ENCODE measurements at regions not wholly inside any gene's neighbourhood (a gene's known extent, or its start where the extent isn't known, plus 50 kb on each side); places are given as distances from the start of the nearest gene placed in this dataset.

GRCh38 chr3:178244733-178245709, 291.2 kb upstream of the KCNMB2 start:
- DNase-seq (ENCODE audit: low read depth in 2 of 2) = no peak

DNA sequence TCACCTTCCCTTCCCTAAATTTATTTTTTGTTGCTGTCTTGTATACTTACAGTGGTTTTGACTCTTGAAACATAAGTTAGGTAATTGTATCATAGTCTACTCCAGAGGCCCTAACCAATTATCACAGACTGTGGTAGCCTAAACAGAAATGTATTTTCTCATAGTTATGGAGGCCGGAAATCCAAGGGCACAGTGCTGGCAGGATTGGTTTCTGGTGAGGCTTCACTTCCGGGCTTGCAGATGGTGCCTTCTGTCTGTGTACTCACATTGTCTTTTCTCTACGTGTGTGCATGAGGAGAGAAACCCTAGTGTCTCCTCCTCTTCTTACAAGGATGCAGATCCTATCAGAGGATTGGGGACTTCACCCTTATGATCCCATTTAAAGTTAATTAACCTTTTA, 290.2 kb upstream of the KCNMB2 start:
- DNase-seq (ENCODE audit: low read depth in 2 of 2) = no peak

DNA sequence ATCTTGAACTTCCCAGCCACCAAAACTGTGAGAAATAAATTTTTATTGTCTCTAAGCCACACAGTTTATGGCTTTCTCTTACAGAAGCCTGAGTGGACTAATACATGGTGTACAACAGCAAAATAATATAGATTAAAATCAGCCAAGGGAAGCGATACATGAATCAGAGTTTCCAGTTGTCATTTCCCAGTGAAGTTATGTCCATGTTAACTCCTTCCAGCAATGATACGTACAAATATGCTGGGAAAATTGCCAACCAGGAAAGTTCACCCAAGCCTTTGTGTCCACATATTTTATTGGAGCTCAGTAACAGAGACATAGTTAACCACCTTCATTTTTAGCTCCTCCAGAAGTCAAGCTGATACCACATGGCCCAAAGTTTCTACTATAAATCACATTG, 280.9 kb upstream of the KCNMB2 start:
- DNase-seq (ENCODE audit: low read depth in 2 of 2) = no peak

- no peak for DNase-seq (ENCODE audit: low read depth in 2 of 2)
Observed at GRCh38 chr3:178257491-178257890, 278.7 kb upstream of the KCNMB2 start.

DNA sequence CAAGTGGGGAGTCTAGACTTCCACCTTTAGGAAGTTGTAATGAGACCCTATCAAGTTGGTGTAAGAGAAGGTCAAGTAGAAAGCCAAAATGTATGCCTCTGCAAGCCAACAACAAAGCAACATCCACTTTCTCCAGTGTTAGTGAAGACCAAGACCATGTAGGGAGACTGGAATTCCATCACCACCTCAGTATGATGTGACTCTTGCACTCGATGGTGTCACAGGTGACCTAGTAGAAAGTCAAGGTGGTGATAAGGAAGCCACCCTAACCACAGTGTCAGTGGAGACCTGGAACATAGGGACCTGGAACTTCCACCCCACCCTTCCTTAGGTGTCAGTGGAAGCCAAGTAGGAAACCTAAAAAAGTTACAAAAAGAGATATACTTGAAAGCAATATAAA, 278.1 kb upstream of the KCNMB2 start:
- no peak for DNase-seq (ENCODE audit: low read depth in 2 of 2)

DNA sequence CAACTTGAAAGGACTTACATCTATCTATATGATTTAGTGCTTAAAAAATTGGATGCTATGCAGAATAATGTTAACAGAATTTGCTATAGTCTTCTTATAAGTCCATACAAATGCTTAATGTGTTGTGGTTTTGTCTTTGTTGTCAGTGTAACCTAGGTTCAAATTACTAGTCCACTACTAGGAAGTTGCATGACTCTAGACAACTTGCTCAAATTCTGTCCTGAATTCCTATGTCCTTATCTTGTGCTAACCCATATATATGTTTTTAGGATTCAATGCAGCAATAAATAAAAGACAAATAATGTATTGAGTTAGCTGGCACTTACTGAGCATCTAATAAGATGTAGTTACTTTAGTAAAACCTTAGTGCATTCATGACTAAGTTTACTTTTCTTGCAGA, 276.5 kb upstream of the KCNMB2 start:
- no peak for DNase-seq (ENCODE audit: low read depth in 2 of 2)

GRCh38 chr3:178260887-178261565, 275.2 kb upstream of the KCNMB2 start:
- DNase-seq (ENCODE audit: low read depth in 2 of 2) = no peak

- DNase-seq (ENCODE audit: low read depth in 2 of 2) = no peak
Observed at GRCh38 chr3:178263236-178263916, 272.9 kb upstream of the KCNMB2 start.

DNA sequence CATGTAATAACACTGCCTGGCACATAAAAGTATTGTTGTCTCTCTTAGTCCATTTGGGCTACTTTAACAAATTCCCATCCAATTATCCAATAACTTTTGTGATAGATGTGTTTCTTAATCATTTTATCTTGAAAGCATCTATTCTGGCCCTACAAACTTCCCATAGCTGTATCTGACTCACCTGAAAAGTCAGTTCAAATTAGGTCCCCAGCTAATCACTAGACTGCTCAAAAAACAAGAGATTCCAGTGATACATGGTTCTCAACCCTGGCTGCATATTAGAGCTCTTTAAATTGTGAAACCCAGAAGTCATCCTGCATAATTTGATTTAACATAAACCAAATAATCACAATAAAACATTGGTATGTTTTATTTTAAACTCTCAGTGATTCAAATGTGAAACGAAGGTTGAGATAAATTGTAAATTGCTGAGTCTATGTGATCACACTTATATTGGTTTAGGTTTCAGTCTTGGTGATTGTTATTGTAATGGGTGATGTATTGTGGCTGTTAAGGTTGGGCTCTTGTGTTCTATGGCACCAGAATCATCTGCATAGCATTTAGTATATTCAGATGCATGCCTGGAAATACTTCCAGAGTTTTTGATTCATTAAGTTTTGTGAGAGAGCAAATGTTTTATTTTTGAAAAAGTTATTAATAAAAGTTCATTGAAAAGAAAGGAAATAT, 268.9 kb upstream of the KCNMB2 start:
- no peak for DNase-seq (ENCODE audit: low read depth in 2 of 2)

GRCh38 chr3:178270838-178271237, 265.4 kb upstream of the KCNMB2 start:
- no peak for DNase-seq (ENCODE audit: low read depth in 2 of 2)

DNA sequence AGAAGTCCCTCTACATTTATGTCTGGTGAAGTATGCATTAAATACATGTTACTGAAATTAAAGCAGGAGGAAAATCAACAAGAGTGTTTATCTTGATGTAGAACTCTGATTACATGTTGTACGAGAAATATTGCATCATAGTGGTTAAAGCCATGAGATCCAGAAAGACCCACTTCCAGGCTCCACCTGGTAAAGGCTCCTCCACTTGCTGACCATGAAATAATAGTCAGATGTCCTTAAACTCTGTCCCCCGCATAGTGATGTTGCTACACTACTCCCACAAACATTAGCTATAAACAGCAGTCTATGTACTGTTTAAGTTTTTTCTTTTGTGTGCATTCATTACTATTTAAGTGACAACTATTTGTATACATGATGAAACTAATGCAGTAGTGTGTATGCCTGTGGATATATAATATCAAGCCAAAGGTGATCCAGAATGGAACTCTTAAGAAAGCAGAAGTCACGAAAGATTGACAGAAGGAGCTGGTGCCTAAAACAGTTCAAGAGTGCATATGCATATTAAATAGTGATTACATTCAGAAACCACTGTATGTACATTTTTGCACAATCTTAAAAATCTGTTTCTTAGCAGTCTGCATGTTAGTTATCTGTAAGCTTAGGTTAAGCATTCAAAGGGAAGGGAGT, 264.4 kb upstream of the KCNMB2 start:
- no peak for DNase-seq (ENCODE audit: low read depth in 2 of 2)

DNA sequence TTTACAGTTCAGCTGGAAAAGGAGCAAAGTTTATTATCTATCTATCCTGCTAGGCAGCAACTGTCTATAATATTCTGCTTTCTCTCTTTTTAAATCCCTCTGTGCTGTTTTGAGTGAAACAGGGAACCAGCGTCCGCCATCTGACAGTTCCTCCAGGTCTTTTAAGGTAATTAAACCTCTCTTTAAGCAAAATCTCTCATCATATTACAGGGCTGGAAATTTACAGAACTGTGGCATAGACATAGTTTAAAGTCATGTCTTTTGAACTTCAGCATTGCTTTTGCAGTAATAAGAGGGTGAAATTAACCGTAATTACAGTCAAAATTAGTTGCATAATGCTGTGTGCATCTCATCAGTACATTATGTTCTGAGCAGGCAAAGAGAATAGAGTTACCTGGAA, 263.4 kb upstream of the KCNMB2 start:
- DNase-seq (ENCODE audit: low read depth in 2 of 2) = no peak

DNA sequence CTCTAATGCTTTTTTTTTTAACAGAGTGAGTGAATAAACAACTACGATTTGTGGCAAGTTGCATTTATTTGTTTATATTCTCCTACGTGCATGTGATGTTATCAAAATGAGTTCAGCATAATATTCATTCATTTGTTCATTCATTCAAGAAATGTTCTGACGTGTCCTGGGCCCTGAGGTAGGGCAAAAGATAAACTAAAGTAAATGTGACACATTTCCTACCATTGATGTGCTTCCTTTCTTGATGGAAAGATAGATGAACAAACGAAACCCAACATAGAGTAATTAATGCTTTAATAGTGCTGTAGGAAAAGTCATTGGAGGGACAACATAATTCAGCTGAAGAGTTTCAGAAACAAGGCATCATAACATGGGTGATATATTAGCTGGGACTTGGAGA, 261.5 kb upstream of the KCNMB2 start:
- DNase-seq (ENCODE audit: low read depth in 2 of 2) = no peak

GRCh38 chr3:178275311-178275710, 260.9 kb upstream of the KCNMB2 start:
- no peak for DNase-seq (ENCODE audit: low read depth in 2 of 2)

DNA sequence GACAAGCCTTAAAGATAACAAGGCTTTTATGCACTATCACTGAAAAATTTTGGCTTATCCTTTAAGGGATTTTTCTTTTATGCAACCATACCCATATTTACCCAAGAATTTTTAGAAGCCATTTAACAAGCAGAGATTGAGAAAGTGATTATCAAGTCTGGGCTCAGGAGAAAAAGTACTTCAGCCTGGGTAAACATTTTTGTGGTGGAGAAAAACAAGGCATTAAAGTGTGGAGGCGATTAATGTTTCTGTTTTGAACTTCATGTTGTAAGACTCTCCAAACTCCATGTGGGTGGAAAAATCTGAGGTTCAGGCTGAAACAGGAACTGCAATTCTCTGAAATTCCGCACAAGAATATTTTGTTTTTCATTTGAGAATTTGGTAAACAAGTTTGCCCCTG, 260.4 kb upstream of the KCNMB2 start:
- DNase-seq (ENCODE audit: low read depth in 2 of 2) = no peak

DNA sequence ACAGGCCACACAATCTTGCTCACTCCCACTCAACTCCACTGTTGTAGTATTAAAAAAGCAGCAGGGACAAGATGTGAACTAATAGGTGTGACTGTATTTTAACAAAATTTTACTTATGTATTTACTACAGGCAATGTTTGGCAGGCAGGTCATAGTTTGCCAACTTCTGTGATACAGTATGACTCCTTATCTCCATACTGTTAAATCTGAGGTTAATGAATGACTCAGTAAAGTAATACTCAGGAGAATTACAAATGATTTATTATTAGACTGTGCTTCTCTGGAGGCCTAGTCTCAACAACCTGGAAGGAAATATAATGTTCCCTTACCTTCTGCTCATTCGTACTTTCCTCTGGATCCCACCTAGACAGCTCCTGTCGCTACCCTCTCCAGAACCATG, 258.6 kb upstream of the KCNMB2 start:
- no peak for DNase-seq (ENCODE audit: low read depth in 2 of 2)

GRCh38 chr3:178283561-178283960, 252.7 kb upstream of the KCNMB2 start:
- DNase-seq (ENCODE audit: low read depth in 2 of 2) = no peak

GRCh38 chr3:178284181-178284580, 252.1 kb upstream of the KCNMB2 start:
- DNase-seq (ENCODE audit: low read depth in 2 of 2) = no peak

DNA sequence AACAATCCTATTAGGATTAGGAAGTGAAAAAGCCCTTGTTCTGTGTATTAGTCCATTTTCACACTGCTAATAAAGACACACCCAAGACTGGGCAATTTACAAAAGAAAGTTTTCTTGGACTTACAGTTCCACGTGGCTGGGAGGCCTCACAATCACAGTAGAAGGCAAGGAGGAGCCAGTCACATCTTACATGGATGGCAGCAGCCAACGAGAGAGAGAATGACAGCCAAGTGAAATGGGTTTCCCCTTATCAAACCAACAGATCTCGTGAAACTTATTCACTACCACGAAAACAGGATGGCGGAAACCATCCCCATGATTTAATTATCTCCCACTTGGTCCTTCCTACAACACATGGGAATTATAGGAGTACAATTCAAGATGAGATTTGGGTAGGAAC, 248.2 kb upstream of the KCNMB2 start:
- DNase-seq (ENCODE audit: low read depth in 2 of 2) = no peak

- no peak for DNase-seq (ENCODE audit: low read depth in 2 of 2)
Observed at GRCh38 chr3:178289544-178290160, 246.6 kb upstream of the KCNMB2 start.

Measured in stimulated activated CD8-positive, alpha-beta memory T cell treated with anti-CD3 and anti-CD28 coated beads, Interleukin-7, amount 100 ng/mL, for 1 hour (primary cell).